ENCODE measurements at regions not wholly inside any gene's neighbourhood (a gene's known extent, or its start where the extent isn't known, plus 50 kb on each side); places are given as distances from the start of the nearest gene placed in this dataset.

GRCh38 chr10:29776246-29776645 is 141.5 kb upstream of the SVIL start:
- CTCF ChIA-PET: no interaction called here
- H3F3A ChIP-seq (ENCODE audit: low read length, unreplicated experiment): no peaks in the 10 kb centered on the region
- no peaks in the 10 kb centered on the region for H3K4me1 ChIP-seq (ENCODE audit: insufficient read depth, low read length)
- H3K36me3 ChIP-seq (ENCODE audit: low read depth, low read length): no peaks in the 10 kb centered on the region
- POLR2A ChIA-PET (ENCODE audit: unreplicated experiment): no interaction called here
- no peak overlapping the region for H3K4me2 ChIP-seq (ENCODE audit: low read length)
- no peaks in the 10 kb centered on the region for H3K79me2 ChIP-seq (ENCODE audit: low read length)
- DNase-seq (no peak), ATAC-seq (no peak)
- no peaks in the 10 kb centered on the region for H3K9me3 ChIP-seq (ENCODE audit: low read length)
- no TSS peak for BruUV-seq (replicated peaks)
- TF ChIP-seq CTCF (conservative IDR thresholded peaks at IDR 0.05; ENCODE audit: low read depth, low read length) (no peak), EZH2phosphoT487 (IDR thresholded peaks at IDR 0.05; ENCODE audit: borderline replicate concordance, low read length) (no peak)
- intact Hi-C loops (cut with micrococcal nuclease): no loop called here
- no peak overlapping the region for H2AFZ ChIP-seq (ENCODE audit: low read length)
- no peaks in the 10 kb centered on the region for H3K9me2 ChIP-seq (replicated peaks; ENCODE audit: low read length)
- H3K27me3 ChIP-seq (ENCODE audit: low read length): no peaks in the 10 kb centered on the region
- no peaks in the 10 kb centered on the region for H4K20me1 ChIP-seq (ENCODE audit: low read length)
- no peak overlapping the region for H3K9ac ChIP-seq (ENCODE audit: low read length)
- no peak overlapping the region for H3K4me3 ChIP-seq (ENCODE audit: low read length)
- H3K27ac ChIP-seq (ENCODE audit: low read length): no peak overlapping the region

GRCh38 chr10:29774475-29774874 is 139.7 kb upstream of the SVIL start:
- no TSS peak for BruUV-seq (replicated peaks)
- Histone ChIP-seq H3F3A (ENCODE audit: low read length, unreplicated experiment) (no peaks in the 10 kb centered on the region), H3K27ac (ENCODE audit: low read length) (no peak overlapping the region), H2AFZ (ENCODE audit: low read length) (no peak overlapping the region), H3K9me3 (ENCODE audit: low read length) (no peaks in the 10 kb centered on the region), H3K4me1 (ENCODE audit: insufficient read depth, low read length) (no peaks in the 10 kb centered on the region), H3K9me2 (replicated peaks; ENCODE audit: low read length) (no peaks in the 10 kb centered on the region), H3K36me3 (ENCODE audit: low read depth, low read length) (no peaks in the 10 kb centered on the region), H4K20me1 (ENCODE audit: low read length) (no peaks in the 10 kb centered on the region), H3K79me2 (ENCODE audit: low read length) (no peaks in the 10 kb centered on the region), H3K4me2 (ENCODE audit: low read length) (no peak overlapping the region), H3K9ac (ENCODE audit: low read length) (no peak overlapping the region), H3K4me3 (ENCODE audit: low read length) (no peak overlapping the region), H3K27me3 (ENCODE audit: low read length) (no peaks in the 10 kb centered on the region)
- no peak for TF ChIP-seq CTCF (conservative IDR thresholded peaks at IDR 0.05; ENCODE audit: low read depth, low read length)
- no peak for TF ChIP-seq EZH2phosphoT487 (IDR thresholded peaks at IDR 0.05; ENCODE audit: borderline replicate concordance, low read length)
- no peak for TF ChIP-seq EZH2 (IDR thresholded peaks at IDR 0.05; ENCODE audit: low read length, unreplicated experiment)
- ChIA-PET POLR2A (ENCODE audit: unreplicated experiment) (no interaction called here), CTCF (no interaction called here)
- no peak for ATAC-seq
- intact Hi-C loops (cut with micrococcal nuclease): no loop called here
- no peak for DNase-seq

- DNase-seq (no peak), ATAC-seq (no peak)
- Histone ChIP-seq H3K79me2 (ENCODE audit: low read length) (no peaks in the 10 kb centered on the region), H3K9me3 (ENCODE audit: low read length) (no peaks in the 10 kb centered on the region), H3K27me3 (ENCODE audit: low read length) (no peaks in the 10 kb centered on the region), H3K4me3 (ENCODE audit: low read length) (no peak overlapping the region), H3K27ac (ENCODE audit: low read length) (no peak overlapping the region), H3K9me2 (replicated peaks; ENCODE audit: low read length) (no peaks in the 10 kb centered on the region), H3F3A (ENCODE audit: low read length, unreplicated experiment) (no peaks in the 10 kb centered on the region), H3K9ac (ENCODE audit: low read length) (no peak overlapping the region), H3K36me3 (ENCODE audit: low read depth, low read length) (no peaks in the 10 kb centered on the region), H3K4me2 (ENCODE audit: low read length) (no peak overlapping the region), H2AFZ (ENCODE audit: low read length) (no peak overlapping the region), H3K4me1 (ENCODE audit: insufficient read depth, low read length) (no peaks in the 10 kb centered on the region), H4K20me1 (ENCODE audit: low read length) (no peaks in the 10 kb centered on the region)
- POLR2A ChIA-PET (ENCODE audit: unreplicated experiment): no interaction called here
- TF ChIP-seq CTCF (conservative IDR thresholded peaks at IDR 0.05; ENCODE audit: low read depth, low read length) (no peak), EZH2 (IDR thresholded peaks at IDR 0.05; ENCODE audit: low read length, unreplicated experiment) (no peak), EZH2phosphoT487 (IDR thresholded peaks at IDR 0.05; ENCODE audit: borderline replicate concordance, low read length) (no peak)
- CTCF ChIA-PET: no interaction called here
- BruUV-seq (replicated peaks): no TSS peak
- intact Hi-C loops (cut with micrococcal nuclease): no loop called here
These were observed 138.9 kb upstream of the SVIL start for GRCh38 chr10:29773675-29774091.
